HepG2 (cell line): ENCODE measurements at regions not wholly inside any gene's neighbourhood (a gene's known extent, or its start where the extent isn't known, plus 50 kb on each side); places are given as distances from the start of the nearest gene placed in this dataset.
"Not testable (repeated sequence)": the region's sequence is repeated elsewhere in the genome, so short reads cannot be mapped to it uniquely, and the experiment has no call there.

Experiments
- ATAC-seq: fragments of 200-7000 bp; cut with Tn5 transposase; 3 replicates; pipeline ENCODE4 v1.9.1; 2020; ENCODE audit warnings: mild to moderate bottlenecking, moderate library complexity
- BruUV-seq: library from RNA; stranded (reverse); fragments of 400-500 nt; replicated peaks from 2 replicates; lab custom pipeline; 2021; lab: Mats Ljungman, UMichigan
- CTCF ChIA-PET: fragments of 300-600 bp; formaldehyde crosslinking; extraction: SDS; loops from one replicate; lab custom pipeline; 2021; ENCODE audit warnings: low total read pairs, inconsistent platforms, low intra/inter-chr PET ratio; lab: Yijun Ruan, JAX
- POLR2A ChIA-PET: fragments of 350-600 bp; sonication (Branson Sonifier 250); formaldehyde crosslinking; loops from one replicate; lab custom pipeline; 2020; ENCODE audit warnings: antibody characterized with exemption, inconsistent platforms; lab: Yijun Ruan, JAX
- DNase-seq: peaks from one replicate; pipeline ENCODE4 v3.0.0-alpha.2; 2015; ENCODE audit warnings: low spot score
- FAIRE-seq: peaks from 3 replicates; lab custom pipeline; 2011; peaks lifted over from hg19 to GRCh38; lab: Jason Lieb, UNC
- H2AFZ ChIP-seq: one replicate; pipeline ENCODE4 v1.6.1; 2011; ENCODE audit warnings: low read length, inconsistent platforms
- H3K27ac ChIP-seq: fragments of 300-600 bp; 3 replicates; pipeline ENCODE4 v1.8.0; 2011; ENCODE audit warnings: mixed run types, mild to moderate bottlenecking, mixed read lengths, low read length, inconsistent platforms; ENCODE audit not compliant: insufficient read depth; ENCODE audit errors: extremely low read length
- H3K27me3 ChIP-seq, 2 experiments: fragments of 200-600 bp in 1 of 2; 2 replicates in 1 of 2; 3 replicates in 1 of 2; pipeline versions ENCODE4 v1.6.0 to v1.8.0; 2011; ENCODE audit warnings: low read length in 2 of 2, mild to moderate bottlenecking in 2 of 2, moderate library complexity in 2 of 2, inconsistent platforms in 1 of 2; ENCODE audit not compliant: insufficient read depth in 2 of 2, control insufficient read depth in 1 of 2
- H3K36me3 ChIP-seq, 2 experiments: fragments of 200-600 bp in 1 of 2; replicated peaks in 1 of 2; 2 replicates in 1 of 2; 3 replicates in 1 of 2; pipeline versions ENCODE4 v1.5.1 to v1.8.0; 2011; ENCODE audit warnings: low read length in 2 of 2, inconsistent platforms in 1 of 2; ENCODE audit not compliant: insufficient read depth in 2 of 2, control insufficient read depth in 1 of 2
- H3K4me1 ChIP-seq: 2 replicates; pipeline ENCODE4 v1.5.1; 2012; ENCODE audit warnings: low read length, inconsistent platforms; ENCODE audit not compliant: insufficient read depth
- H3K4me2 ChIP-seq: 2 replicates; pipeline ENCODE4 v1.6.0; 2011; ENCODE audit warnings: low read depth, low read length, inconsistent platforms
- H3K4me3 ChIP-seq, 3 experiments: fragments of 200-600 bp in 1 of 3; sonication (generic), shearing (Covaris generic) in 1 of 3; replicated peaks in 1 of 3; 2 replicates each; pipeline ENCODE4 v1.5.1; 2011 to 2016; ENCODE audit warnings: low read length in 3 of 3, inconsistent platforms in 2 of 3, low read depth in 2 of 3, mild to moderate bottlenecking in 2 of 3, control low read depth in 1 of 3, mixed read lengths in 1 of 3; ENCODE audit not compliant: insufficient read depth in 1 of 3
- H3K79me2 ChIP-seq: one replicate; pipeline ENCODE4 v1.6.1; 2011; ENCODE audit warnings: low read length, inconsistent platforms; ENCODE audit not compliant: insufficient read depth
- H3K9ac ChIP-seq: 2 replicates; pipeline ENCODE4 v1.6.0; 2011; ENCODE audit warnings: mild to moderate bottlenecking, low read depth, low read length, inconsistent platforms; ENCODE audit not compliant: insufficient read depth
- H3K9me3 ChIP-seq: 2 replicates; pipeline ENCODE4 v1.5.1; 2012; ENCODE audit warnings: mild to moderate bottlenecking, low read length
- H4K20me1 ChIP-seq: 2 replicates; pipeline ENCODE4 v1.6.0; 2011; ENCODE audit warnings: inconsistent platforms, mild to moderate bottlenecking, low read length, moderate library complexity; ENCODE audit not compliant: insufficient read depth
- ATF7 ChIP-seq, 2 experiments: fragments of 450-650 bp in 1 of 2; sonication (generic) in 1 of 2; formaldehyde crosslinking in 1 of 2; IDR thresholded peaks; 2 replicates each; pipeline versions ENCODE4 v1.4.0 to v1.6.1; 2016 to 2020; ENCODE audit warnings: antibody characterized with exemption in 1 of 2, mild to moderate bottlenecking in 1 of 2, missing genetic modification reagents in 1 of 2
- CEBPB ChIP-seq: IDR thresholded peaks from 2 replicates; pipeline ENCODE4 v1.6.1; 2011; ENCODE audit warnings: low read depth, low read length, improper control_type of control experiment, borderline replicate concordance
- DRAP1 ChIP-seq: IDR thresholded peaks from 2 replicates; pipeline ENCODE4 v1.6.1; 2016; ENCODE audit warnings: missing genetic modification reagents, missing compliant biosample characterization
- HOMEZ ChIP-seq: IDR thresholded peaks from 2 replicates; pipeline ENCODE4 v1.6.1; 2016; ENCODE audit warnings: low read depth
- MAFF ChIP-seq: IDR thresholded peaks from 2 replicates; pipeline ENCODE4 v1.6.1; 2011; ENCODE audit warnings: low read depth, low read length, improper control_type of control experiment
- MAFK ChIP-seq, 2 experiments: IDR thresholded peaks in 1 of 2; conservative IDR thresholded peaks in 1 of 2; 2 replicates each; pipeline ENCODE4 v1.6.1; 2011; ENCODE audit warnings: improper control_type of control experiment in 2 of 2, low read length in 2 of 2
- PAWR ChIP-seq: sonication (generic); formaldehyde crosslinking; IDR thresholded peaks from 2 replicates; pipeline ENCODE4 v1.4.0; 2020; ENCODE audit warnings: missing genetic modification reagents, mild to moderate bottlenecking, borderline replicate concordance
- ZMAT3 ChIP-seq: sonication (generic); formaldehyde crosslinking; conservative IDR thresholded peaks from 2 replicates; pipeline ENCODE4 v1.7.0; 2021; ENCODE audit warnings: missing genetic modification reagents
- ZNF274 ChIP-seq: sonication (generic); formaldehyde crosslinking; IDR thresholded peaks from 2 replicates; pipeline ENCODE4 v1.5.1; 2020; ENCODE audit warnings: mild to moderate bottlenecking, missing genetic modification reagents
- ZNF572 ChIP-seq: sonication (generic); formaldehyde crosslinking; IDR thresholded peaks from 2 replicates; pipeline ENCODE4 v1.5.1; 2020; ENCODE audit warnings: mild to moderate bottlenecking, missing genetic modification reagents
- ZNF589 ChIP-seq: sonication (generic); formaldehyde crosslinking; conservative IDR thresholded peaks from 2 replicates; pipeline ENCODE4 v1.8.0; 2022; ENCODE audit warnings: mild to moderate bottlenecking, moderate library complexity, missing genetic modification reagents
- ZNF75D ChIP-seq: sonication (generic); formaldehyde crosslinking; IDR thresholded peaks from 2 replicates; pipeline ENCODE4 v1.8.1; 2023; ENCODE audit warnings: missing genetic modification reagents, mild to moderate bottlenecking, borderline replicate concordance
- ZNF800 ChIP-seq: sonication (generic); formaldehyde crosslinking; IDR thresholded peaks from 2 replicates; pipeline ENCODE4 v1.4.0; 2020; ENCODE audit warnings: missing genetic modification reagents
- WGBS: methylation state at CpG from one replicate; pipeline ENCODE4 v1.1.6; 2017; ENCODE audit warnings: low lambda C conversion rate; 5-methylcytosine and 5-hydroxymethylcytosine counted together
- in situ Hi-C: cut with HindIII; loops from 2 replicates; pipeline ENCODE4 v1.10.0; 2017; ENCODE audit warnings: low pct_unique_long_range_greater_than_20kb; ENCODE audit not compliant: extremely low pct_ligation_motif_present
- intact Hi-C: fragments of 100-400 bp; cut with micrococcal nuclease; formaldehyde crosslinking; loops from one replicate; pipeline ENCODE4 v1.10.0; 2022; ENCODE audit not compliant: unreplicated experiment
- TF ChIP-seq, protein P1 (sequence below), 2 experiments: fragments of 450-650 bp in 1 of 2; sonication (generic) in 1 of 2; formaldehyde crosslinking; IDR thresholded peaks; 2 replicates each; pipeline versions ENCODE4 v1.5.0 to v1.8.0; 2020 to 2022; ENCODE audit warnings: mild to moderate bottlenecking in 1 of 2, missing genetic modification reagents in 1 of 2

DNA sequence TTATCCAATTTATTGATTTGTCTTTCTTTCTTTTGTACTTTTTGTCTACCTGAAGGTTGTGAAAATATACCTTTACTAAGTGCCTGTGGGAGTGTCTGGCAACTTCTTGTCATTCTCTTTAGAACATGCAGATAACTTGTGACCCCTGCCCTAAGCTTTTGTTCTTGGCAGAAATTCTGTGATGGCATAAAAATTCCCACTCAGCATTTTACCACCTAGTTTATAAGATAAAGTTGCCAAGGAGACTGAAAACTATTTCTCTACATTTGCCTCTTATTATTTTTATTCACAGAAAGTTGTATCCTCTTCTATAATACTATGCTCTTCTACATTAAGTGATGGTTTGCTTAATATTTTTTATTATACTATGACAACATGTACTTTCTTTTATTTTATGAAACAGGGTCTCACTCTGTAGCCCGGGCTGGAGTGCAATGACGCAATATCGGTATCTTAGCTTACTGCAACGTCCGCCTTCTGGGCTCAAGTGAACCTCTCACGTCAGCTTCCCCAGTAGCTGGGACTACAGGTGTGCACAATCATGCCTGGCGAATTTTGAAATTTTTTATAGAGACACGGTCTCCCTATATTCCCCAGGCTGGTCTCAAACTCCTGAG, 683.5 kb downstream of the ANKRD7 start:
- ChIA-PET POLR2A (no interaction called here), CTCF (no interaction called here)
- FAIRE-seq (no peak), DNase-seq (no peak), ATAC-seq (no peak)
- no peaks in the 10 kb centered on the region for H3K27me3 ChIP-seq
- WGBS, result 15% methylated on average over 8 of the region's 8 CpGs
- H2AFZ ChIP-seq, result no peak overlapping the region
- no TSS peak for BruUV-seq
- H4K20me1 ChIP-seq, result no peaks in the 10 kb centered on the region
- TF ChIP-seq, protein P1, sequence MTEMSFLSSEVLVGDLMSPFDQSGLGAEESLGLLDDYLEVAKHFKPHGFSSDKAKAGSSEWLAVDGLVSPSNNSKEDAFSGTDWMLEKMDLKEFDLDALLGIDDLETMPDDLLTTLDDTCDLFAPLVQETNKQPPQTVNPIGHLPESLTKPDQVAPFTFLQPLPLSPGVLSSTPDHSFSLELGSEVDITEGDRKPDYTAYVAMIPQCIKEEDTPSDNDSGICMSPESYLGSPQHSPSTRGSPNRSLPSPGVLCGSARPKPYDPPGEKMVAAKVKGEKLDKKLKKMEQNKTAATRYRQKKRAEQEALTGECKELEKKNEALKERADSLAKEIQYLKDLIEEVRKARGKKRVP (CRISPR knock-in tag; IDR thresholded peaks at IDR 0.05), result no peak
- TF ChIP-seq CEBPB (0 out of 2 replicates have a peak, but pooled peaks have one; percentile 28), DRAP1 (CRISPR knock-in tag) (no peak), ZMAT3 (CRISPR knock-in tag) (no peak), MAFF (peak; percentile 67), ZNF800 (no peak), ZNF274 (CRISPR knock-in tag) (no peak), ATF7 (IDR thresholded peaks at IDR 0.05) (peak; percentile 14; the same call in 1 of the 2 replicates), ATF7 (CRISPR knock-in tag; IDR thresholded peaks at IDR 0.05) (no peak), ZNF572 (CRISPR knock-in tag) (no peak), MAFK (conservative IDR thresholded peaks at IDR 0.05 in 1 of 2, IDR thresholded peaks at IDR 0.05 in 1 of 2; ENCODE audit: low read length in 2 of 2) (peak in 1 of 2 experiments; percentile 77; a peak in 3 of 4 replicates), ZNF75D (CRISPR knock-in tag) (no peak), PAWR (CRISPR knock-in tag) (no peak), HOMEZ (CRISPR knock-in tag) (no peak), ZNF589 (no peak)
- TF ChIP-seq, all 625 proteins: peak for 4
- intact Hi-C loops, result no loop called here
- Histone ChIP-seq H3K4me3 (no peak overlapping the region), H3K79me2 (no peaks in the 10 kb centered on the region), H3K4me2 (no peak overlapping the region), H3K9ac (no peak overlapping the region), H3K4me1 (no peaks in the 10 kb centered on the region), H3K27ac (no peak overlapping the region), H3K36me3 (no peaks in the 10 kb centered on the region), H3K9me3 (no peaks in the 10 kb centered on the region)
- in situ Hi-C loops, result no loop called here

GRCh38 chr7:118916120-118916519, 691.6 kb downstream of the ANKRD7 start:
- H3K4me1 ChIP-seq, BruUV-seq, DNase-seq, H3K9me3 ChIP-seq, H3K27me3 ChIP-seq, POLR2A ChIA-PET, H4K20me1 ChIP-seq, CTCF ChIA-PET, ATAC-seq, H3K36me3 ChIP-seq, H3K27ac ChIP-seq, H3K79me2 ChIP-seq, H3K9ac ChIP-seq, H3K4me3 ChIP-seq, H2AFZ ChIP-seq, FAIRE-seq, H3K4me2 ChIP-seq: not testable (repeated sequence)
- intact Hi-C loops, result loop anchor here (5.0 kb wide), 1 partner anchor 281 kb away; no protein-coding TSS in a partner anchor
- WGBS, result 34% methylated on average over 3 of the region's 3 CpGs
- in situ Hi-C loops, result loop anchor here (10.0 kb wide), 1 partner anchor 259 kb away; no protein-coding TSS in a partner anchor
